Retinal pigment epithelial cell (primary cell): ENCODE measurements at regions not wholly inside any gene's neighbourhood (a gene's known extent, or its start where the extent isn't known, plus 50 kb on each side); places are given as distances from the start of the nearest gene placed in this dataset.
A peak's percentile ranks its signal among the peaks of the same experiment; 100 is the strongest.

Experiments
- DNase-seq: peaks from one replicate; pipeline ENCODE4 v3.0.0-alpha.2; 2010; ENCODE audit warnings: low read depth
- H3K4me3 ChIP-seq: 2 replicates; pipeline ENCODE4 v1.5.1; 2011; ENCODE audit warnings: mild to moderate bottlenecking, low read length, control low read depth, moderate library complexity
- TF ChIP-seq, protein P1 (sequence below): conservative IDR thresholded peaks from 2 replicates; pipeline ENCODE4 v1.5.1; 2011; ENCODE audit warnings: low read depth, low read length, control low read depth, inconsistent platforms

DNA sequence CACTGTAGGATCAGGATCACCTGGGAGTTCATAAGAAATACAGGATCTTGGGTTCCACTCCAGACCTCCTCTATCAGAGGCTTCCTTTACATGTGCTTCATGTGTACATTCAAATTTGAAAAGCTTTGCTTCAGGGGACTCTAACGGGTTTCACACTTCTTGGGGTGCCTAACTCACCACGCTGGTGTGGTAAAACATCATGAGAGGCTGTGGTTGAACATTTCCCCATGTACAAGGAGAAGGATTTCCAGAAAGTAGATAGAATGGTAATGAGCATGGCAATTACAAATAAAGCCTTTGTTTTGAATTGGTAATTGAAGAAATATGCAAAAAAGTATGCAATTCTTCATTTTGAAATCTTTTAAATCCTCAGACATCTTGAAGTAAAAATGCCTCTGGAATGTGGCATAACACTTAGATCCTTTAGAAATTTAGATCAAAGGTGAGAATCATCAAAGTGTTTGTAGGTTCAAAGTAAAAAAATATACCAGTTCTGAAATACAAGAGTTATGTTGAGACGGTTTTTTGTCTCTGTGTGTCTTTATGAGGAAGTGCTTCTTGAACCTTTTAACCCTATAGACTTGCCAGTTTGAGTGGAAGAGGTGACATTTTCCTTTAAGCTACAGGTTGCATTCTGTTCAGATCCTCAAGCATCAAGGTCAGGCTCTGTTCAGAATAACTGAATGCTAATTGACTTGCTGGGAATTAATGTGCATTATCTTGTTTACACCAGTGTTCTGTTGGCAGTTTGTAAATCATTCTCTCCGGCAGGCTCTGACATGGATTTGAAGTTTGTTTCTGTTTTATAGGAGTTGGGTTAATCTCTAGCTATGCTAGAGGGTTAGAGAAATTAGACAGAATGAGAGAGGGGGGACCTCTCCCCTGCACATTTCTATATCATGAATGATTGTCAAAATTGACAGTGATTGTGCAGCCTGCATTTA, 415.3 kb downstream of the MAN2A1 start:
- H3K4me3 ChIP-seq: no peak overlapping the region
- DNase-seq: no peak
- TF ChIP-seq, protein P1, sequence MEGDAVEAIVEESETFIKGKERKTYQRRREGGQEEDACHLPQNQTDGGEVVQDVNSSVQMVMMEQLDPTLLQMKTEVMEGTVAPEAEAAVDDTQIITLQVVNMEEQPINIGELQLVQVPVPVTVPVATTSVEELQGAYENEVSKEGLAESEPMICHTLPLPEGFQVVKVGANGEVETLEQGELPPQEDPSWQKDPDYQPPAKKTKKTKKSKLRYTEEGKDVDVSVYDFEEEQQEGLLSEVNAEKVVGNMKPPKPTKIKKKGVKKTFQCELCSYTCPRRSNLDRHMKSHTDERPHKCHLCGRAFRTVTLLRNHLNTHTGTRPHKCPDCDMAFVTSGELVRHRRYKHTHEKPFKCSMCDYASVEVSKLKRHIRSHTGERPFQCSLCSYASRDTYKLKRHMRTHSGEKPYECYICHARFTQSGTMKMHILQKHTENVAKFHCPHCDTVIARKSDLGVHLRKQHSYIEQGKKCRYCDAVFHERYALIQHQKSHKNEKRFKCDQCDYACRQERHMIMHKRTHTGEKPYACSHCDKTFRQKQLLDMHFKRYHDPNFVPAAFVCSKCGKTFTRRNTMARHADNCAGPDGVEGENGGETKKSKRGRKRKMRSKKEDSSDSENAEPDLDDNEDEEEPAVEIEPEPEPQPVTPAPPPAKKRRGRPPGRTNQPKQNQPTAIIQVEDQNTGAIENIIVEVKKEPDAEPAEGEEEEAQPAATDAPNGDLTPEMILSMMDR: no peak

DNA sequence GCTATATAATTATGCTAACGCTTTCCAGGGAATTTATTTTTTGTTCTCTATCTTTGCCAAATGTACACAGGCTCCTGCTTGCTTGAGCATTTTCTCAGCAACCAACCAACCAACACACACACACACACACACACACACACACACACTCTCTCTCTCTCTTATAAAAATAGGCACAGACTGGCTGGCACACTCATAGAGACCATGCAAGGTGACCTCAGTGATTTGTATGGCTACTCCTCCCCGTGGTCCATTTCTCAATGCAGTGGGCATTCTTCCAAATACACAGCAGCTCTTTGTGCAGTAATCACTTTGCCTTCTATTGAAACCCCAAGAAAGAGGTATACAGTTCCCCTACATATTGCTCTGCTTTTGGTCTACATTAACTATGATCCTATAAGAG, 416.0 kb downstream of the MAN2A1 start:
- TF ChIP-seq, protein P1: no peak
- peak; percentile 63 for DNase-seq
- no peak overlapping the region for H3K4me3 ChIP-seq

DNA sequence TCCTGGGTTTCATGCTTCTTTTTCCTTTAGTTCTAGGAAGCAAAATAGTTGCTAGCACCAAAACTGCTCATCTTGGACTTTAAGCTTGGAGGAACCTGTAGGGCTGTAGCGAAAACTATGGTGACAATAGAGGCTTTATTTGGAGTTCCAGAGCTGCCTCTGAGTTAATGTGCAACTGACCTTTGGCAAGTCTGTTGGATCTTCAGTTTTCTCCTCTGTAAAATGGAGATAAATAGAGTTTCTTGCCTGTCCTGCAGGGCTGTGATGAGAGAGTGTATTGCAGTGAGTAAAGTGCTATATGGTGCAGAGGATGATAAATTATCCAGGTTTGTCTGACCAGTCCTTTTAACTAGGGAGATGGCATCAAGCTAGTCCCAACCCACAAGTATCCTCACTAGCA, 417.0 kb downstream of the MAN2A1 start:
- no peak overlapping the region for H3K4me3 ChIP-seq
- TF ChIP-seq, protein P1: no peak
- DNase-seq: no peak

DNA sequence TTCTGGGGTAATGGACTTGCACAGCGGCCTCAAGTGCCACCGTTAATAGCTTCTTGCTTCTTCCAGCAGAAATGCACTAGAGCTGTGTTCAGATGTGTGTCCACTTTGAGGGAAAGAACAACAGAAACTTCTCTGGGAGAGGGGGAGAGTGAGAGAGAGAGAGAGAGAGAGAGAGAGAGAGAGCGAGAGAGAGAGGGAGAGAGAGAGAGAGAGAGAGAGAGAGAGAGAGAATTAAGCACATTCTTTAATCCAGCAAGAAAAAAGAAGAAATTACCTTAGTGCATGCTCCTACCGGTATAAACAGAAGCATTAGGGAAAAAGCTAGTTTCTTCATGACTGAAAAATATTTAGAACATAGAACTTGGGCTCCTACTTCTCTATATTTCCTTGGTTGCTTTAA, 418.8 kb downstream of the MAN2A1 start:
- DNase-seq: no peak
- TF ChIP-seq, protein P1: no peak
- H3K4me3 ChIP-seq: no peak overlapping the region

DNA sequence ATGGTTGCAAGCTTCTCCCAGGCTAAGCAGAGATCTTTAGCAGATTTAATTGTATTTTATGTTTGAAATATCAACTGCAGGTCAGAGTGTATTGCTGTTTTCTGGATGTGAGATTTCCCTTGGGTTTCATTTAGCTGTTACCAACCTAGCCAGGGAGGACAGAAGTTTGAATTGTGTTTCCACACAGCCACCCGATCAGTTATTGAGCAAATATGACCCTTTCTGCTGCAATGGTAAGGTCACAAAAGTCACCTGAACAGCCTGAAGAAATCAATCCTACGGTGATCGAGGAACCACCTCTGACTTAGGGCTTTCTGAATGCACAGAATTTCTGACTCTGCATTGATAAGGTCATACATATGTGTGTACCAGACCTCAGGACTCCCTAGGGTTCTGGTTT, 419.9 kb downstream of the MAN2A1 start:
- H3K4me3 ChIP-seq: no peak overlapping the region
- no peak for DNase-seq
- TF ChIP-seq, protein P1: no peak

DNA sequence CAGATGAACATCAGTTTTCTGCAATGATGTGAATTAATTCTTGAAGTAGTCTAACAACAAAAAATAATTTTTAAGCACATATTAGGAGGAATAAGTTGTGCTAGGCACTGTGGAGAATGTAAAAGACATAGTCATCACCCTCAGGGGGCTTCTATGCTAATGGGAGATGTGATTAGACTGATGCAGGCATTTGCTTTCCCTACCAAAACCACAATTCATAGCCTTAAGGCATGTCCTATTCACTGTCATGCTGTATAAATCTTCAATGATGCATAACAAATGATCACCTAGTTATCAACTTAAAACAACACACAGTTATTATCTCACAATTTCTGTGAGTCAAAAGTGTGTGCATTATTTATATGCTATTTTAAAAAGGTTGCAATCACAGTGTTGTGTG, 422.6 kb downstream of the MAN2A1 start:
- no peak for DNase-seq
- TF ChIP-seq, protein P1: no peak
- no peak overlapping the region for H3K4me3 ChIP-seq

DNA sequence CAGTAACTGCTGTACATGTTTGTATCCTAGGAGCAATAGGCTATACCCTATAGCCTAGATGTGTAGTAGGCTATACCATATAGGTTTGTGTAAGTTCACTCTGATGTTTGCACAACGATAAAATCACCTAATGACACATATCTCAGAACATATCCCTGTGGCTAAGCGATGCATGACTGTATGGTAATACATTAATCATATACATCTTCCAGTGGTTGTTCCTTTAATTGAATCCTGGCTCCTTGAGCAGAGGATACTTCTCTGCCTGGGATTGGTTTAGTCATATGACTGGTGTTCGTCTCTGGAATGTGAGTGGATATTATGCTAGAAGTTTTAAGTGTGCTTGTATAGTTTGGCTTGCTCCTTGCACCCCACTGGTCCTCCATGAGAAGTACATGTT, 425.8 kb downstream of the MAN2A1 start:
- TF ChIP-seq, protein P1: no peak
- no peak for DNase-seq
- H3K4me3 ChIP-seq: no peak overlapping the region
